ENCODE measurements at regions not wholly inside any gene's neighbourhood (a gene's known extent, or its start where the extent isn't known, plus 50 kb on each side); places are given as distances from the start of the nearest gene placed in this dataset.

- TF ChIP-seq CTCF (IDR thresholded peaks at IDR 0.05) (no peak), POLR2A (IDR thresholded peaks at IDR 0.05) (no peak)
These were observed 1717.2 kb upstream of the C9orf72 start for GRCh38 chr9:29290516-29290915.
